HS-27A (cell line): ENCODE measurements at regions not wholly inside any gene's neighbourhood (a gene's known extent, or its start where the extent isn't known, plus 50 kb on each side); places are given as distances from the start of the nearest gene placed in this dataset.

Experiments used
- DNase-seq: peaks from one replicate; pipeline ENCODE4 v3.0.0-alpha.2; 2012; ENCODE audit warnings: low read depth, missing footprints

DNA sequence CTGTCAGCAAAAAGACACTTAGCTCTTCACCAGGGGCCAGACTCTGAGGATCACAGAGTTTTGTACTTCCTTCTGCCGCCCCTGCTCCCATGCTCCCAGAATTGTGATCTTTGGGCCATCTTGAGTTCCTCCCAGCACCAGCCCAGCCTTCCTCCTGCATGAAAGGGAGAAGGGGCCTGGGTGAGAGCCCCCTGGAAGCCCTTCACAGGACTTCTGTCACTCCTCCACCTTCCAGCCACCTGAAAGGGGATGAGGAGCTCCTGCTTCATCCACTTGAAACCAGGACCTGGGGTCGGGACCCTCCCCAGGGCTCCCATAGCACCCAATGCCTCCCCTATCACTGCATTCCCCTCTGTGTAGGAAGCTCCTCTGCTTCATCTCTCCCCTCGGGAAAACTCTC is 174.2 kb downstream of the BUD13 start:
- DNase-seq = no peak

DNA sequence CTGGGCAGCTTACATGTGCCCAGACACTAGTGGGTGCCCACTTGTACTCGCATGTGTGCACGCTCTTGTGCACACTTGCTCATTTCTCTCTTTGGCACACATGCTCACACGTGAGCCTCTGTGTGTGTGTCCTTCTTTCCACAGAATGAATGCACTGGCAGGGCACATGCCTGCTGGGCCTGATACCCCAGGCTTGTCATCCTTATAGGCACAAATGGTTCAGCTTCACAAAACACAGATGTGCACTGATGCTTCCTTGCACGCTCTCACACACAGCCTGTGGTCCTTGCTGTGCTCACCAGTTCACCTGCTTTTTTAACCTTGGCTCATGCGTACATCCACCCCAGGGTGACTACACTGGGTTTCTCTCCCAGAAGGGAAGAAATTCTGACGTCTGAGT is 174.8 kb downstream of the BUD13 start:
- DNase-seq = no peak

DNA sequence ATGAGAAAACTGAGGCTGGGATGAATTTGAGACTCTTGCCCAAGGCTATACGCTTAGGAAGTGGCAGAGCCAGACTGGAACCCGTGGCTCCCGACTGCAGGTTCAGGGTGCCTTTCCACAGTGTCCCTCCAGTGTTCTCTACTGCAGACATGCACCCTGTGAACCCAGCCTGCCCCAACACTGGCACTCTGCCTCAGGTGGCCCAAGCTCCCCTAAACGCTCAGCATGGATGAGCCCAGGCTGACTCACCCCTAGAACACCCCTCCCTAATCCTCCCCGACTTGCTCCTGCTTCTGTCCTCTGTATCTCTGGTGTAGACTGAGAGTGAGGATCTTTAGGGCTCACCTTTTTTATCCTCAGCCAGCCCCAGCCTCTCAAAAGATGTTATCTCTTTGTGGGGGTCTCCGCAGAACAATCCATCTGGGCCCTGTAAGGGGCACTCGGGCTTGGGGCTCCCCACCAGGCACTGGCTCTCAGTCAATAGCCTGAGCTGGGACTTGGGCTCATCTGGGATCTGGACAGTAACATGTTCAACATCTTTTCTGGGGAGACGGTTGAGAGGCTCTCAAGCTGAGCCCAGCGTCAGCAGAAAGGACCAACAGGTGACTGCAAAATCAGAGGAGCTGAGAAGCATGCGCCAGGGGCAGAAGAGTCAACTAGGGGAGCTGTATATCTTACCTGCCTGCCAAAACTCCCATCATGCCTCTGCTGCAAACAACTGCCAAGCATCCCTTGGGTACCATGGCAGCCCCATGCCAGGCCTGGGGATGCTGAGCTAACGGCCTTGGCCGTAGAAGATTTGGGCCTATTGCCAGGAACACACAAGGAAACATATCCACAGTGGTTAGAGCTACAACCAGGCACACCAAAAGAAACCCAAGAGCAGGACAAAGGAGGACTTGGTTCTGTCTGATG is 176.2 kb downstream of the BUD13 start:
- DNase-seq = no peak

DNA sequence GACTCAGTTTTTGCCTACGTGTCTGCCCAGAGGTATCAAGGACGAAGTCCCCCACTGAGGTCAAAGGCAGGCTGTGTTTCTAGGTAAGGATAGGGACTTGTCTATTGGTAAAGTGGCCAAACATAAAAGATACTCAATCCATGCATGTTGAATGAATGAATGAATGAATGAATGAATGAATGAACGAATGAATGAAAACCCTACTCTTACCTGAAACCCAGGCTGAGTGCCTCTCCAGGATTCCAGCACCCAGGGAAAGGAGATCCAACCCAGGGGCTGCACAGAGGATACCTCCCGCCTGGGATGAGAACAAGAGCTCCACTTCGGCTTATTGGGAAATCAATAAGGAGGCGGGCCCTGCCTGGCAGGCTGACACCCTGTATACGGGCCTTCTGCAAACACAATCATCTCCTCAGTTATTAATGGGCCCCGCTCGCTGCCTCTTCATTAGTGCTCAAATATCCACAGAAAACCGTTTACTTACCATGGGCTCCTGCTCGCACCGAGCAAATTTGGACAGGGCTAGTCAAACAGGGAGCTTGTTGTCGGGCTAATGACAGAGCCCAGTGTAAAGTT is 177.4 kb downstream of the BUD13 start:
- DNase-seq = no peak

DNA sequence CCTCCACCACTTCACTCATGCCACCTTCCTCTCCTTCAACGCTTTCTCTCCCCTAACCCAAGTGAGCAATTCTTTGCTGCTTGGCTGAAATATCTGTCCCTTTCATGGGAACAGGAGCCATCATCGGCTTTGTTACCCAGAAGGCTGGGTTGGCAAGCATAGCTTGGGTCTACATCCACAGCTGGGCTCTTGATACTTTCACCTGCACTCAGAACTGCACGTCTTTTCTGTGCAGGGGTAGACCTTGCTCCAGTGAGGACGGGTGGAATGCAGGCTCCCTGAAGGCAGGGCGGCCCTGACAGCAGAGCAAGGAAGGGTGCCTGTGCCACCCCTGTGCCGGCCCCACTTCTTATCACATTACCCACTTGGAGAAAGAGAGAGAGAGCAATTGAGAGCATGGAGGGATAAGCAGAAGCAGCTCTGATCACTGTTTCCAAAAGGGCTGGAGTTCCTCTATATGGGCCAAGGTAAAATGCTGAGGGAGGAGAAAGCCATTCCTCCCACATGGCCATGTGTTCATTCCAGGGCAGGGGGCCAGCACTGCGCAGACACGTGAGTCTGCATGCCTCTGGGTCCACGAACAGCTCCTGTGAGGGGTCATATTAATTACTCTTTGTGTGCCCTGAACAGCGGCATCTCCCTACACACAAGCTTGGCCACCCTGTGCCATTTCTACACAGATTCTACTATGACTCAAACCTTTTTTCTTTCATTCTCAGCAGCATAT is 181.8 kb downstream of the BUD13 start:
- DNase-seq = no peak

DNA sequence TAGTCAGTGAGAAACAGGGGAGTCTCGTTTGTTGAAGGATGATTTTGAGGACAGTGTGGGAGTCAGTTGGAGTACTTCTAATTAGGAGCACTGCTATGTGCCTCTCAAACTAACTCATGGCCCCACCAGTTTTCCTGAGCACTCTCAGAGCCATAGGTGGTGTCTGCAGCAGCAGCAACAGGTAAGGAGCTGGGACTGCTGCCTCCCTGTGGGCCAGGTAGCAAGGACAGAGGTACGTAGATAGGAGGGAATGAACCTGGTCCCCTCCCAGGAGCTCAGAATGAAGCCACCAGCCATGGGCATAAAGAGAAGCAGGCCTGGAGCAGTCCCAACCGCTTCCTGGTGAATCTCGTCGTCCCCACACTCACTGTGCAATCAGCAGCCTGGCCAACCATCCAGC is 183.4 kb downstream of the BUD13 start:
- DNase-seq = no peak

DNA sequence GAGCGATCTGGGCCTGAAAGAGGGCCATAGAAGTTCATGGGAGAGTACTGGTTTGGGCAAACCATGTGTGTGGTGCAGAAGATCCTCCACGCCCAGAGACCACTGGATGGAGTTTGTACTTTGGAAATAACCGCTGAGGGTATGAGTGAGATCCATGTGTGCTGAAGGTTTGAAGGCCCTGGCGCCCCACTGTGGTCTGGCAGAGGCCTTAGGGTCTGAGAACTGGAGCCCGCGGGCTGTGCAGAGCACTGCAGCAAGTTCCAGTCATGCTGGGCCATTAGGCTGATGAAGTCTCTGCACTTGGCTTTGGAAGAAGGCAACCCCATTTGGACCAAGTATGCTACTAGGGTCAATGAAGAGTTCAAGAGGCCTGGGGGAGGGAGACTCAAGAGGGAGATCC is 186.4 kb downstream of the BUD13 start:
- DNase-seq = no peak

DNA sequence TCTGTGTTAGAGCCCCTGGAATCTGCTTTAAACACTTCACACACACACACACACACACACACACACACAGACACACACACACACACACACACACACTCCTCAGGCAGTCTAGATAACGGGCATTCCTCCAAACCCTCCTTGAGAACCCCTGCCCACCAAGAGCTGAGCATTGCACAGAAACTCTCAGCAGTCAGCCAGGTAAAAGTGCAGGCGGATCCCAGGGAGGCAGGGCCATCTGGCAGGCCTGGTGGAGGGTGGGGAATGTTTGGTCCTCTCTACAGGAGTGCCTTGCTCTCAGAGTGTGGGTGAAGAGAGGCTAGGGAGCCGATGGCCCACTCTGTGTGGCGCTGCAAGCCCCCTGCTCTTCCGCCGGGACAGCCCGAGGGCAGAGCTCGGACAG is 190.2 kb downstream of the BUD13 start:
- DNase-seq = no peak

DNA sequence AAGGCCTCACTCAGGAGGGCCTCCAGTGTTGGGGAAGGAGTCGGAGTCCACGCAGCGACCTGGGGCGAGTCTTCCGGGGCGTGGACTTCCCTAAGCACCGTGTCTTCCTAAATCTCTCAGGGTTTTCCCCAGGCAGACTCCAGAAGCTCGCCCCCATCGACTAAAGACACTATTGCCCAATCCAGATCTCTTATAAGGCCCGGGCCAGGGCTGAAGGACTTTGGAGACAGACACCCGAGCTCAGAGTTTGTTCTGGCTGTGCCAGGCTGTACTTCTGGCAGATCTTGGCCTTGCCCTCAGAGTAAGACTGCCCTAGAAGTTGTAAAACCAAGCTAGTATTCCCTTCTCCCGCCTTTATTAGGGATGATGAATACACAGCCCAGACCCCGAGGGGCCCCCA is 191.4 kb downstream of the BUD13 start:
- no peak for DNase-seq

DNA sequence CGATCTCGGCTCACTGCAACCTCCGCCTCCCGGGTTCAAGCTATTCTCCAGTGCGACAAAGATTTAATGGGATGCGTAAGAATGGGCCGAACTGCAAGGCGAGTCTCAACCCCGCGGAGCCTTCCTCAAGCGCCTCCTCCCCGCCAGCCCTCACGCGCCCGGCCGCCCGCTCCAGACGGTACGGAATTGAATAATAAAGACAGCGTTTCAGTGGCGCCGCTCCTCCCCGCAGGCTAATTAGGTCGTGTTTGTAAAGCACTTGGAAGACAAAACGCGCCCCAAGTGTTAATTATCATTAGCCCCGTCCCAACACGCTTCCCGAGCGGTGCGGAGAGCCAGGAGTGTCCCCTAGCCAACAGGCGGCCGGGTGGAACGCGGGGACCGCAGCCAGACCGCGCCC is 192.0 kb downstream of the BUD13 start:
- no peak for DNase-seq

DNA sequence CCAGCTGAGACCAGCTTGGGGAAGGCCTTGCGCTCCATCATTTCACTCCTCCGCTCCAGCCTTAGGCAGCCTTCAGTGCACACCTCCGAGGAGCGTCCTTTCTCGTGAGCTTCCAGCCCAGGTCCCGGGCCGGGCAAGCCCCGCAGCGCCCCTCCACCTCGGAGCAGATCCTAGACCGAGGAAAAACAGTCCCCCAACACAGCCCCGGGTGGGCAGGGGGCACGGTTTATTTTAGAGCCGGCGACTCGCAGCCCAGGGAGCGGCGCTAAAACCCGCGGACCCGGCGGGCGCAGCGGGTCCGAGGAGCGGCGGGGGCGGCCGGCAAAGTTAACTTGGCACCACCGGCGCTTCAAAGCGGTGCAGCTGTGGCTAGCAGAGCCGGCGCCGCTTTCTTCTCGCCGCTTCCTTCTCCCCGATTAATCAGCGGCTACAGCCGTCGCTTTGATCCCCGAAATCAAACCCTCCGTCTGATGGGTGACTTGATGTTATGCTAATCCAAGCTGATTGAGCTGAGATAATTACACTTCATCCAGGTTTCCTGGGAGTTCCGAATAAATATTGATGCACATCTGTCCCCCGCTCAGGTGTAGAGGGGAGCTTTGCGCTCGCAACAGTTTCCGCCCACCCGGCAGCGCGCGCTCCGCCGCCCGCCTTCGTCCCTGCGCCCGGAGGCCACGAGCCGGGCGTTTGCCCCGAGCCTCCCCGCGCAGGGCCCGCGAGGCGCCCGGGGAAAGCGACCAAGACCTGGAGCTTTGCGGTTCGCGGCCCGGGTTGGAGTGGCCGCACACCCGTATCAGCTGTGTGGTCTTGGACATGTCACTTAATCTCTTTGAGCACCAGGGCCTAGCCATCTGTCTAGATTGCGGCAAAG is 192.7 kb downstream of the BUD13 start:
- no peak for DNase-seq

DNA sequence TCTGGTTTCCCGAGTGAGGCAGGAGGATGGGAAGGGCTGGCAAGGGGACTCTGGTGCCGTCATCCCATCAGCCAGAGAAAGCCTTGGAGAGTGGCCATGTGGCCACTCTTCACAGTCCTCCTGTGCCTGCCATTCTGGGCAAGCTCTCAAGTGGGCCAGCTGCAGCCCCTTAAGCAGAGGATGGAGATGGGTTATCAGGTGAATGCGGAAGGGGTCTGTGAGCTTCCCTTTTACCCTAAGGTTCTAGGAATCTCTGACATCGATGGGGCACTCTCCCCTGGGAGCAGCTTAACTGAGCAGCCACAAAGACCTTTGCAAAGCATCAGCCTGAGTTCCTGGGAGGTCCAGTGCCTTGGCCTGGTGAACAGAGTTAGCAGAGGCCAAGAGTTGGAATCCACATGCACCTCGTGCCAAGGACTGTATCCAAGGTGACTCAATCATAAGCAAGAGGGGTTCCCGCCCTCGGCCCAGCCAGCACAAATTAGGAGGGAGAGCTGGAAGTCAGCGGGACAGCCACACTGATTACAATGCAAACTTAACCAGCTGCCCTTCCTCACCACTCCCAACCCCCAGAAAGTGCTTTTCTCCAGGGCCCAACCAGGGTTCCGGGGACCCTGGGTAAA is 193.6 kb downstream of the BUD13 start:
- DNase-seq = no peak

DNA sequence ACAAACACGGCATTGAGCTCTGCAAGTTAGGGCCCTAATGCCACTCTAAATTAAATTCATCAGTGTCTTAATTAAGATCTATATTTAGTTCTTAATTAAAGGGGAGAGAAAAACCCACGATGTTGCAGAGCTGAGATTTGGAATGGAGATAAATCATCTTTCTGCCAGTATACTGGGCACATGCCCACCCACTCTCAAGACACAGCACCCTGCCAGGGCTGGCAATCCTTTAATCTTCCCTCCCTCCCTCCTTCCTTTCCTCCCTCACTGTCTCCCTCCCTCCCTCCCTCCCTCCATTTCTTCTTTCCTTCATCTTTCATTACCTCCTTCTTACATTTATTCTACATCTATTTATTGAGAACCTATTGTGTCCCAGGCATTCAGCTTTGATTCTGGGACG is 194.8 kb downstream of the BUD13 start:
- no peak for DNase-seq

DNA sequence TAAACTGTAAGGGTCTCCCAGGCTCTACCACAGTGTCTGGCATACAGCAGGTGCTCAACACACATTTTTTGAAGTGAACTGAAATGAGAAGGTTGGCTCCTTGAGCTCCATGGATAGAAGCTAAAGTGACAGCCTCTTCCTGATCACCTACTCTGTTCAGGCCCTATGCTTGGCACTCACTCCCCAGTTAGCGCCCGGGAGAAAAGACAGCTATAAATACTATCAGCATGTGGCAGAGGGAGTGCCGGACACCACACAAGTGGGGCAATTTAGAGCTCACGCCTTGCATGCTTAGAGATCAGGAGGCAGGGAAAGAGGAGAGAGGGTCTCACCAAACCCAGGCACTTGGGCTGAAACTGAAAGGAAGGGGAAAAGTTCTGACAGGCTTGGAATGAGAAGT is 195.5 kb downstream of the BUD13 start:
- DNase-seq = no peak

DNA sequence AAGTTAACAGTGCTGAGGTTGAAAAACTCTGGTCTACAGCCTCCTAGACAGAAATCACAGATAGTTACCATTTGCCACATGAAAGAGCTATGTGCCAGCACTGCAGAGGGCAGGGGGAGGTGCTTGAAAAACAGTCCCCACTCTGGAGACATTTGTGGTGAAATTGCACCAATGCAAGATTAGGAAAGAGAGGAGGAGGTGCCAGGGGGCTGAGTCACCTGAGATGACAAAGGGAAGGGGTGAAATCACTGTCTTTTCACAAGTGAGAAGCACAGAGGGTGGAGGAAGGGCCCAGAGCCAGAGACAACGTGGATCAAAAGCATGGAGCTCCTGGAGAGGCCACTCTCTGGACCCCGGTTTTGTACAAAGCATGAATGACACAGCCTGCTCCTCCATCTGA is 196.3 kb downstream of the BUD13 start:
- DNase-seq = no peak

DNA sequence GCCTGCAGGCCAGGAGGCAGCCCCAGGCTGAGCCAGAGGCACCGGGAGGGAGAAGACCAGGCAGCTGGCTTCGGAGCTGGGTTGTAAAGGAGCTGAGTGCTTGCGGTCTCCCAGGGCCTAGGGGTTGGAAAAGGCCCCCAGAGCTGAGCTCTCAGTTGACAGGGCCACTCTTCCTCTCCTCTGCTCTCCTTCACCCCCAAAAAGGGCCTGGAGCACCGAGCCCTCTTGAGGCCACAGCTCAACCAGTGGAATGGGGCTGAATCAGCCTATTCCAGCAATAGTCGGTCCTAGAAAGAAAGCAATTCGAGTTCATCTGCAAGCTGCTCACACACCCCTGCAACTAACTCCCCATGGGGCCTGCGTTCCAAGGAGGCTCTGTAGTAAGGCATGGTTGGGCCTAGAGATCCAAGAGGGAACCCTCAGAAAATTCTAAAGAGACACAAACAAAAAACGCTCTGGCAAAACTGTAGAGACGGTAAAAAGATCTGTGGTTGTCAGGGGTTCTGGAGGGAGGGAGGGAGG is 205.0 kb downstream of the BUD13 start:
- DNase-seq = no peak

DNA sequence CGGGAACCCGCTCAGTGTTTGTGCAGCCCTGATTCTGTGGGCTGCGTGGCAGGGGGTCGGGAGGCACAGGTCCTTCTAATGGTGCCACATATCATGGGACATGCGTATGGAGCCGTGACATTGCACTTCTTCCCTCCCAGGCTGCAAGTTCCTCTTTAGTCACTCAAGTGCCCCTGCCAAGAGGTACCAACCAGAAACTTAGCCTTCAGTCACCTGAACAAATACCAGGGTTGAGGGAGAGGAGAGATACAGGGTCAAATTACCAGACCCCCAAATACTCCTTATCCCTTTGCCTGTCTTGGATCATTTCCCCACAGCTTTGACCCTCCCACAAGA is 209.1 kb downstream of the BUD13 start:
- DNase-seq = no peak

DNA sequence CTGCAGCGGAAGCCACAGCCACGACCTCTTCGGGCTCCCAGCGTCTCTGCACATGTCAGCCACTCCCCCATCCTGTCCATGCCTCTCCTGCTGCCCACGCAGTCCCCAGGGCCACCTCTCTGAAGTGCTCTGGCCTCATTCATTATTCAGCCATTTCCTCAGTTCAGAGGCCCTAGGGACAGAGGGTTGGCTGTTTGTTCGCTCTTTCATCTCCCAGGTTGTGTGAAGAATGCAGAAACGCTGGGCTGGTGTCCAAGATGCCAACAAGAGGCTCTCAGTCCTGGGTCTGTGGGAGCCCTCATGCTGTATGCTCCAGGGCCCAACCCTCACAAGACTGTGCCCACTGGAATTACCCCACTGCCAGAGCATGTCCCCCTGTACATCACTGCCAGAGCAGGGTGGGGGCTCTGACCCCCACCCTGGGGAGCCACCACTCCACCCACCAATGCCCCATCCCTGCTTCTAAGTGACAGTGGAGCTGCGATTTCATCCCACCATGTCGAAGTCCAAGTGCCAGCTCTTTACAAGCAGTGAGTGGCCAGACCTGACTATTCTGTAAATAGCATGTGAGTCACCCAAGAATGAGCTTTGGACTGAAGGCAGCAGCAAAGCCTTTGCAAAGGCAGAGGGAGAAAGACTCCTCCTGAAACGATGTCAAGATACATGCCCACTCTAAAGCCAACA is 209.6 kb downstream of the BUD13 start:
- DNase-seq = no peak

DNA sequence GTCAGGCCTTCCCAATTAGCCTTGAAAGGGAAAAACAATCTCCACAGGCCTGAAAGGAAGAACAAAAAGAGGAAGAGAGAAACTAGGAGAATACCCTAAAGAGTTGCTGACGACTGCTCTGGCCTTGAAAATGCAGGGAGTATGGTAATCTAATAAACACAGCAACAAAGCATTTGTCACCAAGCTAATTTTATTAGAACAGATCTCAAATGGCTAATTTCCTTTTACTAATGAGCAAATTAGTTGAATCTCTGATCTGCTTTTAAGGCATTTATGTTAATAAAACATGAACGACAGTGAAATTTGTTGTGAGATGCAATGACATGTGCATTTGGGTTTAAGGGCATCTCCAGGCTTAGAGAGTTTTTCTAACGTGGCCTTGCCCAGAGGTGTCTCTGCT is 212.2 kb downstream of the BUD13 start:
- no peak for DNase-seq

DNA sequence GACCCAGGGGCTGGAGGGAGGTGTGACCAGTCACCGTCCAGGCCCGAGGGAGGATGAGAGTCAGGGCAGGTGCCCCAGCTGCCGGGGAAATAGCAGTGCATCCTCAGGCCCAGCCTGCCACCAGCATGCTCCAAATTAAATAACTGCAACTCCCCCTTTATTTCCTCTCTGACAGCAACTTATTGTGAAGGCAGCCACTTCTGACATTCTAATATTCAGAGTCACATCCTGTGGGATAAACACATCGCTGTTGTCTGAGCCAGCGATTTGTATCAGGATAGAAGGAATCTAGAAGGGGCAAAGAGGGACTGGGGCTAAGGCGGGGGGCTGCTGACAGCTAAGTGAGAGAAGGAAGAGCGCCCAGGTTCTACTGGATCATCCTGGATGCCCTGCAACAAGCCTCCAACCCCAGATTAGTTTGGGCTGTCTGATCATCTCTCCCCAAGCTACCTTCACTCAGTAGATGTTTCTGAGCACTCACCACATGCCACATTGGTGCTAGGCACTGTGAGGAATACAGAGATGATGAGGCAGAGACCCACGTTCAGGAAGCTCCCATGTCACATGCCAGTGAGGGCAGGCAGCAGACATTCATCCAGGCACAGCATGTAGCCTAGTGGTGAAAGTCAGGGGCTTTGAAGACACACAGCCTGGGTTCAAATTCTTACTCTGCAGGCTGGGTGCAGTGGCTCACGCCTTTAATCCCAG is 214.1 kb downstream of the BUD13 start:
- DNase-seq = no peak
